NCI-H345 (cell line): ENCODE measurements at regions not wholly inside any gene's neighbourhood (a gene's known extent, or its start where the extent isn't known, plus 50 kb on each side); places are given as distances from the start of the nearest gene placed in this dataset.

ENCODE experiments used
- DNase-seq: peaks from one replicate; lab custom pipeline; 2025; lab: John Stamatoyannopoulos, UW

- no peak for DNase-seq
These were observed 383.8 kb downstream of the AASDHPPT start for GRCh38 chr11:106461148-106461691.

- no peak for DNase-seq
These were observed 384.5 kb downstream of the AASDHPPT start for GRCh38 chr11:106461839-106462545.

GRCh38 chr11:106463154-106463553 lies 385.7 kb downstream of the AASDHPPT start:
- DNase-seq, result no peak

GRCh38 chr11:106463796-106464201 lies 386.3 kb downstream of the AASDHPPT start:
- no peak for DNase-seq

GRCh38 chr11:106464728-106465127 lies 387.3 kb downstream of the AASDHPPT start:
- no peak for DNase-seq

GRCh38 chr11:106466521-106467080 lies 389.1 kb downstream of the AASDHPPT start:
- DNase-seq, result no peak

- DNase-seq, result no peak
These were observed 390.0 kb downstream of the AASDHPPT start for GRCh38 chr11:106467501-106467900.

- DNase-seq, result no peak
These were observed 390.6 kb downstream of the AASDHPPT start for GRCh38 chr11:106468086-106468485.

GRCh38 chr11:106468531-106468930 lies 391.1 kb downstream of the AASDHPPT start:
- no peak for DNase-seq

- DNase-seq, result no peak
These were observed 392.8 kb downstream of the AASDHPPT start for GRCh38 chr11:106470230-106470629.

GRCh38 chr11:106471276-106471675 lies 393.8 kb downstream of the AASDHPPT start:
- no peak for DNase-seq

- DNase-seq, result no peak
These were observed 395.7 kb downstream of the AASDHPPT start for GRCh38 chr11:106473089-106473722.

GRCh38 chr11:106474274-106474673 lies 396.8 kb downstream of the AASDHPPT start:
- DNase-seq, result no peak

GRCh38 chr11:106475181-106475580 lies 397.7 kb downstream of the AASDHPPT start:
- DNase-seq, result no peak

GRCh38 chr11:106477776-106478175 lies 400.3 kb downstream of the AASDHPPT start:
- DNase-seq, result no peak

- no peak for DNase-seq
These were observed 402.2 kb downstream of the AASDHPPT start for GRCh38 chr11:106479646-106480045.

GRCh38 chr11:106480581-106481190 lies 403.2 kb downstream of the AASDHPPT start:
- DNase-seq, result no peak

GRCh38 chr11:106482917-106483785 lies 405.7 kb downstream of the AASDHPPT start:
- no peak for DNase-seq

GRCh38 chr11:106491751-106492150 lies 414.3 kb downstream of the AASDHPPT start:
- no peak for DNase-seq

GRCh38 chr11:106493751-106494150 lies 416.3 kb downstream of the AASDHPPT start:
- DNase-seq, result no peak

- DNase-seq, result no peak
These were observed 417.6 kb downstream of the AASDHPPT start for GRCh38 chr11:106495046-106495445.

- no peak for DNase-seq
These were observed 419.2 kb downstream of the AASDHPPT start for GRCh38 chr11:106496677-106497076.
